ENCODE measurements at regions not wholly inside any gene's neighbourhood (a gene's known extent, or its start where the extent isn't known, plus 50 kb on each side); places are given as distances from the start of the nearest gene placed in this dataset.
"Not testable (repeated sequence)": the region's sequence is repeated elsewhere in the genome, so short reads cannot be mapped to it uniquely, and the experiment has no call there.

- Histone ChIP-seq H3K36me3 (no peaks in the 10 kb centered on the region), H3K27me3 (no peaks in the 10 kb centered on the region), H3K27ac (no peak overlapping the region), H3K4me3 (no peak overlapping the region), H3K4me1 (no peaks in the 10 kb centered on the region), H3K9me3 (no peaks in the 10 kb centered on the region)
- DNase-seq, result no peak
- TF ChIP-seq POLR2A (IDR thresholded peaks at IDR 0.05) (no peak), CTCF (IDR thresholded peaks at IDR 0.05) (no peak)
Observed at GRCh38 chr6:134397676-134398075, 79.8 kb upstream of the SGK1 start.

GRCh38 chr6:134394905-134395304 lies 77.0 kb upstream of the SGK1 start:
- H3K4me3 ChIP-seq, result no peak overlapping the region
- no peaks in the 10 kb centered on the region for H3K9me3 ChIP-seq
- H3K27ac ChIP-seq, result no peak overlapping the region
- H3K4me1 ChIP-seq, result no peaks in the 10 kb centered on the region
- no peaks in the 10 kb centered on the region for H3K36me3 ChIP-seq
- no peak for DNase-seq
- H3K27me3 ChIP-seq, result no peaks in the 10 kb centered on the region
- TF ChIP-seq POLR2A (IDR thresholded peaks at IDR 0.05) (no peak), CTCF (IDR thresholded peaks at IDR 0.05) (no peak)

- TF ChIP-seq CTCF (IDR thresholded peaks at IDR 0.05) (no peak), POLR2A (IDR thresholded peaks at IDR 0.05) (no peak)
- no peak for DNase-seq
- Histone ChIP-seq H3K27me3 (no peaks in the 10 kb centered on the region), H3K4me1 (no peaks in the 10 kb centered on the region), H3K4me3 (no peak overlapping the region), H3K27ac (no peak overlapping the region), H3K36me3 (no peaks in the 10 kb centered on the region), H3K9me3 (no peaks in the 10 kb centered on the region)
Observed at GRCh38 chr6:134394208-134394607, 76.3 kb upstream of the SGK1 start.

GRCh38 chr6:134391205-134391604 lies 73.3 kb upstream of the SGK1 start:
- H3K27ac ChIP-seq, result no peak overlapping the region
- H3K4me1 ChIP-seq, result no peaks in the 10 kb centered on the region
- H3K36me3 ChIP-seq, result no peaks in the 10 kb centered on the region
- no peak for TF ChIP-seq POLR2A (IDR thresholded peaks at IDR 0.05)
- TF ChIP-seq CTCF (IDR thresholded peaks at IDR 0.05), result no peak
- DNase-seq, result no peak
- no peaks in the 10 kb centered on the region for H3K9me3 ChIP-seq
- no peak overlapping the region for H3K4me3 ChIP-seq
- H3K27me3 ChIP-seq, result no peaks in the 10 kb centered on the region

GRCh38 chr6:134389658-134390057 lies 71.7 kb upstream of the SGK1 start:
- Histone ChIP-seq H3K27me3 (no peaks in the 10 kb centered on the region), H3K4me1 (no peaks in the 10 kb centered on the region), H3K27ac (no peak overlapping the region), H3K9me3 (no peaks in the 10 kb centered on the region), H3K4me3 (no peak overlapping the region), H3K36me3 (no peaks in the 10 kb centered on the region)
- DNase-seq, result no peak
- TF ChIP-seq CTCF (IDR thresholded peaks at IDR 0.05) (no peak), POLR2A (IDR thresholded peaks at IDR 0.05) (no peak)

GRCh38 chr6:134389129-134389528 lies 71.2 kb upstream of the SGK1 start:
- H3K27ac ChIP-seq, result no peak overlapping the region
- H3K4me1 ChIP-seq, result no peaks in the 10 kb centered on the region
- no peaks in the 10 kb centered on the region for H3K27me3 ChIP-seq
- TF ChIP-seq POLR2A (IDR thresholded peaks at IDR 0.05) (no peak), CTCF (IDR thresholded peaks at IDR 0.05) (no peak)
- DNase-seq, result no peak
- H3K4me3 ChIP-seq, result no peak overlapping the region
- no peaks in the 10 kb centered on the region for H3K9me3 ChIP-seq
- no peaks in the 10 kb centered on the region for H3K36me3 ChIP-seq

- H3K27ac ChIP-seq, DNase-seq, H3K4me3 ChIP-seq, H3K27me3 ChIP-seq, H3K9me3 ChIP-seq, H3K4me1 ChIP-seq, H3K36me3 ChIP-seq: not testable (repeated sequence)
Observed at GRCh38 chr6:134386482-134386881, 68.6 kb upstream of the SGK1 start.

Measured in Peyer's patch (tissue), 4 donors.